ENCODE measurements at regions not wholly inside any gene's neighbourhood (a gene's known extent, or its start where the extent isn't known, plus 50 kb on each side); places are given as distances from the start of the nearest gene placed in this dataset.

GRCh38 chr18:6605115-6605869 is 124.2 kb upstream of the ARHGAP28 start:
- no peak overlapping the region for H3K4me3 ChIP-seq (ENCODE audit: low read depth, low read length)
- TF ChIP-seq, protein P1, sequence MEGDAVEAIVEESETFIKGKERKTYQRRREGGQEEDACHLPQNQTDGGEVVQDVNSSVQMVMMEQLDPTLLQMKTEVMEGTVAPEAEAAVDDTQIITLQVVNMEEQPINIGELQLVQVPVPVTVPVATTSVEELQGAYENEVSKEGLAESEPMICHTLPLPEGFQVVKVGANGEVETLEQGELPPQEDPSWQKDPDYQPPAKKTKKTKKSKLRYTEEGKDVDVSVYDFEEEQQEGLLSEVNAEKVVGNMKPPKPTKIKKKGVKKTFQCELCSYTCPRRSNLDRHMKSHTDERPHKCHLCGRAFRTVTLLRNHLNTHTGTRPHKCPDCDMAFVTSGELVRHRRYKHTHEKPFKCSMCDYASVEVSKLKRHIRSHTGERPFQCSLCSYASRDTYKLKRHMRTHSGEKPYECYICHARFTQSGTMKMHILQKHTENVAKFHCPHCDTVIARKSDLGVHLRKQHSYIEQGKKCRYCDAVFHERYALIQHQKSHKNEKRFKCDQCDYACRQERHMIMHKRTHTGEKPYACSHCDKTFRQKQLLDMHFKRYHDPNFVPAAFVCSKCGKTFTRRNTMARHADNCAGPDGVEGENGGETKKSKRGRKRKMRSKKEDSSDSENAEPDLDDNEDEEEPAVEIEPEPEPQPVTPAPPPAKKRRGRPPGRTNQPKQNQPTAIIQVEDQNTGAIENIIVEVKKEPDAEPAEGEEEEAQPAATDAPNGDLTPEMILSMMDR (IDR thresholded peaks at IDR 0.05; ENCODE audit: borderline replicate concordance, insufficient read depth, low read depth, low read length), result no peak

GRCh38 chr18:6606411-6607085 is 123.0 kb upstream of the ARHGAP28 start:
- TF ChIP-seq, protein P1 (IDR thresholded peaks at IDR 0.05; ENCODE audit: borderline replicate concordance, insufficient read depth, low read depth, low read length), result no peak
- no peak overlapping the region for H3K4me3 ChIP-seq (ENCODE audit: low read depth, low read length)

GRCh38 chr18:6607343-6607742 is 122.2 kb upstream of the ARHGAP28 start:
- TF ChIP-seq, protein P1 (IDR thresholded peaks at IDR 0.05; ENCODE audit: borderline replicate concordance, insufficient read depth, low read depth, low read length), result no peak

GRCh38 chr18:6609666-6610264 is 119.8 kb upstream of the ARHGAP28 start:
- TF ChIP-seq, protein P1 (IDR thresholded peaks at IDR 0.05; ENCODE audit: borderline replicate concordance, insufficient read depth, low read depth, low read length), result no peak
- no peak overlapping the region for H3K4me3 ChIP-seq (ENCODE audit: low read depth, low read length)

More at GRCh38 chr18:6607343-6607742, 122.2 kb upstream of the ARHGAP28 start:
- no peak overlapping the region for H3K4me3 ChIP-seq (ENCODE audit: low read depth, low read length)

- no peak overlapping the region for H3K4me3 ChIP-seq (ENCODE audit: low read depth, low read length)
- TF ChIP-seq, protein P1 (IDR thresholded peaks at IDR 0.05; ENCODE audit: borderline replicate concordance, insufficient read depth, low read depth, low read length), result no peak
These were observed 119.0 kb upstream of the ARHGAP28 start for GRCh38 chr18:6610466-6610865.

- TF ChIP-seq, protein P1 (IDR thresholded peaks at IDR 0.05; ENCODE audit: borderline replicate concordance, insufficient read depth, low read depth, low read length), result no peak
- H3K4me3 ChIP-seq (ENCODE audit: low read depth, low read length), result no peak overlapping the region
These were observed 115.9 kb upstream of the ARHGAP28 start for GRCh38 chr18:6613581-6613980.
